ENCODE measurements at regions not wholly inside any gene's neighbourhood (a gene's known extent, or its start where the extent isn't known, plus 50 kb on each side); places are given as distances from the start of the nearest gene placed in this dataset.
"Not testable (repeated sequence)": the region's sequence is repeated elsewhere in the genome, so short reads cannot be mapped to it uniquely, and the experiment has no call there.

GRCh38 chr2:90027231-90027643, 1335.8 kb downstream of the RPIA start:
- not testable (repeated sequence) for H3F3A ChIP-seq (ENCODE audit: insufficient read depth, low read length, poor library complexity, severe bottlenecking); H3K9me3 ChIP-seq (ENCODE audit: low read length); H3K4me2 ChIP-seq (ENCODE audit: low read length); H2AFZ ChIP-seq (ENCODE audit: low read depth, low read length); H3K9ac ChIP-seq (ENCODE audit: low read length); H4K20me1 ChIP-seq (ENCODE audit: insufficient read depth); H3K9me2 ChIP-seq (ENCODE audit: insufficient read depth, low read length); H3K79me2 ChIP-seq (replicated peaks; ENCODE audit: insufficient read depth, low read length); H3K4me3 ChIP-seq (ENCODE audit: low read length); H3K27me3 ChIP-seq (ENCODE audit: insufficient read depth, low read depth, low read length); H3K36me3 ChIP-seq (ENCODE audit: insufficient read depth, low read length); H3K27ac ChIP-seq (ENCODE audit: low read length)
- TF ChIP-seq CTCF (IDR thresholded peaks at IDR 0.05; ENCODE audit: poor library complexity, severe bottlenecking), result peak; percentile 41

GRCh38 chr2:90028381-90029079, 1337.1 kb downstream of the RPIA start:
- H3K27me3 ChIP-seq (ENCODE audit: insufficient read depth, low read depth, low read length); H3K4me2 ChIP-seq (ENCODE audit: low read length); H3K9ac ChIP-seq (ENCODE audit: low read length); H3F3A ChIP-seq (ENCODE audit: insufficient read depth, low read length, poor library complexity, severe bottlenecking); H2AFZ ChIP-seq (ENCODE audit: low read depth, low read length); H3K27ac ChIP-seq (ENCODE audit: low read length); H3K9me3 ChIP-seq (ENCODE audit: low read length); H3K36me3 ChIP-seq (ENCODE audit: insufficient read depth, low read length); H3K4me3 ChIP-seq (ENCODE audit: low read length); H4K20me1 ChIP-seq (ENCODE audit: insufficient read depth); H3K9me2 ChIP-seq (ENCODE audit: insufficient read depth, low read length); H3K79me2 ChIP-seq (replicated peaks; ENCODE audit: insufficient read depth, low read length): not testable (repeated sequence)

- H3K4me3 ChIP-seq (ENCODE audit: low read length); H3K9ac ChIP-seq (ENCODE audit: low read length); H3K27ac ChIP-seq (ENCODE audit: low read length); H3K4me2 ChIP-seq (ENCODE audit: low read length); H2AFZ ChIP-seq (ENCODE audit: low read depth, low read length); H3K27me3 ChIP-seq (ENCODE audit: insufficient read depth, low read depth, low read length); H3K9me2 ChIP-seq (ENCODE audit: insufficient read depth, low read length); H3K79me2 ChIP-seq (replicated peaks; ENCODE audit: insufficient read depth, low read length); H3F3A ChIP-seq (ENCODE audit: insufficient read depth, low read length, poor library complexity, severe bottlenecking); H3K36me3 ChIP-seq (ENCODE audit: insufficient read depth, low read length); H4K20me1 ChIP-seq (ENCODE audit: insufficient read depth); H3K9me3 ChIP-seq (ENCODE audit: low read length): not testable (repeated sequence)
Observed at GRCh38 chr2:90029080-90029428, 1337.6 kb downstream of the RPIA start.

- H3K79me2 ChIP-seq (replicated peaks; ENCODE audit: insufficient read depth, low read length), result not testable (repeated sequence)
Observed at GRCh38 chr2:90032269-90032668, 1340.8 kb downstream of the RPIA start.

GRCh38 chr2:90036335-90036734, 1344.9 kb downstream of the RPIA start:
- H4K20me1 ChIP-seq (ENCODE audit: insufficient read depth); H3K27ac ChIP-seq (ENCODE audit: low read length); H3K27me3 ChIP-seq (ENCODE audit: insufficient read depth, low read depth, low read length); H3K36me3 ChIP-seq (ENCODE audit: insufficient read depth, low read length); H3F3A ChIP-seq (ENCODE audit: insufficient read depth, low read length, poor library complexity, severe bottlenecking); H2AFZ ChIP-seq (ENCODE audit: low read depth, low read length); H3K9ac ChIP-seq (ENCODE audit: low read length); H3K4me2 ChIP-seq (ENCODE audit: low read length); H3K4me3 ChIP-seq (ENCODE audit: low read length); H3K9me3 ChIP-seq (ENCODE audit: low read length); H3K9me2 ChIP-seq (ENCODE audit: insufficient read depth, low read length); H3K79me2 ChIP-seq (replicated peaks; ENCODE audit: insufficient read depth, low read length): not testable (repeated sequence)
- TF ChIP-seq SMC3 (conservative IDR thresholded peaks at IDR 0.05; ENCODE audit: poor library complexity) (peak; percentile 57), CTCF (IDR thresholded peaks at IDR 0.05; ENCODE audit: poor library complexity, severe bottlenecking) (peak; percentile 47)

More at GRCh38 chr2:90032269-90032668, 1340.8 kb downstream of the RPIA start:
- H3F3A ChIP-seq (ENCODE audit: insufficient read depth, low read length, poor library complexity, severe bottlenecking); H3K9ac ChIP-seq (ENCODE audit: low read length); H3K27me3 ChIP-seq (ENCODE audit: insufficient read depth, low read depth, low read length); H3K36me3 ChIP-seq (ENCODE audit: insufficient read depth, low read length); H3K4me2 ChIP-seq (ENCODE audit: low read length); H3K4me3 ChIP-seq (ENCODE audit: low read length); H2AFZ ChIP-seq (ENCODE audit: low read depth, low read length); H4K20me1 ChIP-seq (ENCODE audit: insufficient read depth); H3K9me3 ChIP-seq (ENCODE audit: low read length); H3K9me2 ChIP-seq (ENCODE audit: insufficient read depth, low read length); H3K27ac ChIP-seq (ENCODE audit: low read length): not testable (repeated sequence)

GRCh38 chr2:90039093-90039492, 1347.6 kb downstream of the RPIA start:
- not testable (repeated sequence) for H3K79me2 ChIP-seq (replicated peaks; ENCODE audit: insufficient read depth, low read length); H3K27me3 ChIP-seq (ENCODE audit: insufficient read depth, low read depth, low read length); H3K36me3 ChIP-seq (ENCODE audit: insufficient read depth, low read length)

More at GRCh38 chr2:90039093-90039492, 1347.6 kb downstream of the RPIA start:
- not testable (repeated sequence) for H3K4me3 ChIP-seq (ENCODE audit: low read length); H2AFZ ChIP-seq (ENCODE audit: low read depth, low read length); H3K9me2 ChIP-seq (ENCODE audit: insufficient read depth, low read length); H3K27ac ChIP-seq (ENCODE audit: low read length); H4K20me1 ChIP-seq (ENCODE audit: insufficient read depth); H3K9ac ChIP-seq (ENCODE audit: low read length); H3K9me3 ChIP-seq (ENCODE audit: low read length); H3K4me2 ChIP-seq (ENCODE audit: low read length); H3F3A ChIP-seq (ENCODE audit: insufficient read depth, low read length, poor library complexity, severe bottlenecking)
